ENCODE measurements at regions not wholly inside any gene's neighbourhood (a gene's known extent, or its start where the extent isn't known, plus 50 kb on each side); places are given as distances from the start of the nearest gene placed in this dataset.

GRCh38 chr5:34582371-34582770 lies 73.8 kb upstream of the RAI14 start:
- H3K4me3 ChIP-seq: no peak overlapping the region
- Mint-ChIP-seq H3K36me3 (ENCODE audit: low read depth) (no peaks in the 10 kb centered on the region), H3K27ac (no peak overlapping the region), H3K4me1 (peaks cover 6% of the 10 kb centered on the region; the same call in 2 of the 3 replicates), H3K9me3 (no peaks in the 10 kb centered on the region), H3K4me3 (no peak overlapping the region), H3K27me3 (ENCODE audit: insufficient read depth, low read depth, poor library complexity) (peaks cover 5% of the 10 kb centered on the region)
- no peak overlapping the region for H3K27ac ChIP-seq (ENCODE audit: low read depth)
- H3K9me2 ChIP-seq (ENCODE audit: insufficient read depth): peaks cover 14% of the 10 kb centered on the region; the same call in 1 of the 2 replicates
- no peaks in the 10 kb centered on the region for H3K36me3 ChIP-seq (ENCODE audit: insufficient read depth)
- no peaks in the 10 kb centered on the region for H3K27me3 ChIP-seq (ENCODE audit: insufficient read depth)
- H3K4me1 ChIP-seq (ENCODE audit: insufficient read depth): peaks cover 4% of the 10 kb centered on the region; the same call in 1 of the 2 replicates
- no peak overlapping the region for H3K4me2 ChIP-seq
- H3F3A ChIP-seq (replicated peaks; ENCODE audit: low read depth): no peaks in the 10 kb centered on the region
- TF ChIP-seq, protein P1, sequence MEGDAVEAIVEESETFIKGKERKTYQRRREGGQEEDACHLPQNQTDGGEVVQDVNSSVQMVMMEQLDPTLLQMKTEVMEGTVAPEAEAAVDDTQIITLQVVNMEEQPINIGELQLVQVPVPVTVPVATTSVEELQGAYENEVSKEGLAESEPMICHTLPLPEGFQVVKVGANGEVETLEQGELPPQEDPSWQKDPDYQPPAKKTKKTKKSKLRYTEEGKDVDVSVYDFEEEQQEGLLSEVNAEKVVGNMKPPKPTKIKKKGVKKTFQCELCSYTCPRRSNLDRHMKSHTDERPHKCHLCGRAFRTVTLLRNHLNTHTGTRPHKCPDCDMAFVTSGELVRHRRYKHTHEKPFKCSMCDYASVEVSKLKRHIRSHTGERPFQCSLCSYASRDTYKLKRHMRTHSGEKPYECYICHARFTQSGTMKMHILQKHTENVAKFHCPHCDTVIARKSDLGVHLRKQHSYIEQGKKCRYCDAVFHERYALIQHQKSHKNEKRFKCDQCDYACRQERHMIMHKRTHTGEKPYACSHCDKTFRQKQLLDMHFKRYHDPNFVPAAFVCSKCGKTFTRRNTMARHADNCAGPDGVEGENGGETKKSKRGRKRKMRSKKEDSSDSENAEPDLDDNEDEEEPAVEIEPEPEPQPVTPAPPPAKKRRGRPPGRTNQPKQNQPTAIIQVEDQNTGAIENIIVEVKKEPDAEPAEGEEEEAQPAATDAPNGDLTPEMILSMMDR (conservative IDR thresholded peaks at IDR 0.05; ENCODE audit: low read depth in 2 of 2): peak; percentile 13 to 36; a peak in 1 of 4 replicates
- no peak for TF ChIP-seq ZNF331 (CRISPR knock-in tag; IDR thresholded peaks at IDR 0.05; ENCODE audit: low read depth)
- ATAC-seq (peak; percentile 76), DNase-seq (ENCODE audit: low spot score) (peak; percentile 49)
- no peaks in the 10 kb centered on the region for H4K20me1 ChIP-seq (replicated peaks; ENCODE audit: insufficient read depth)
- H3K79me2 ChIP-seq (replicated peaks; ENCODE audit: insufficient read depth): no peaks in the 10 kb centered on the region
- no peak overlapping the region for H2AFZ ChIP-seq

DNA sequence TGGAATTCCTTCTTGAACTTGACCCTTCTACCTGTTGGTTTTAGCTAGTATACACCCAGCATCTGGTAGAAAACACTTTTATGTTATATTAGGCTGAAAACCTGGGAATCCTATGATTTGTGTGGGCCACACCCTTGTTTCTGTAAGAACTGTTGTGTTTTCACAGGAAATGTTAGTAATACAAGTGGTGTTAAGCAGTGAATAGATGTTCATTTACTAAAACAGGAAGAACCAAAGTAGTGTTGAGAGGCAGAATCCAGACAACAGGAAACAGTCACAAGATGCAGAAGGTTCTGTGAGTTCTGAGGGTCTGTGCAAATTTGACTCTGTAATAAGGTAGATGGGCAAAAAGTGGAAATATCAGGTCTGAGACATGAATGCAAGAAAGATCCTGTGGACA lies 73.0 kb upstream of the RAI14 start:
- Histone ChIP-seq H3K4me3 (no peak overlapping the region), H3K79me2 (replicated peaks; ENCODE audit: insufficient read depth) (no peaks in the 10 kb centered on the region), H3F3A (replicated peaks; ENCODE audit: low read depth) (no peaks in the 10 kb centered on the region), H3K27ac (ENCODE audit: low read depth) (no peak overlapping the region), H3K4me2 (no peak overlapping the region), H3K27me3 (ENCODE audit: insufficient read depth) (no peaks in the 10 kb centered on the region), H3K36me3 (ENCODE audit: insufficient read depth) (no peaks in the 10 kb centered on the region), H3K9me2 (ENCODE audit: insufficient read depth) (peaks cover 12% of the 10 kb centered on the region; the same call in 1 of the 2 replicates), H4K20me1 (replicated peaks; ENCODE audit: insufficient read depth) (no peaks in the 10 kb centered on the region), H2AFZ (no peak overlapping the region; the same call in 1 of the 2 replicates), H3K4me1 (ENCODE audit: insufficient read depth) (peaks cover 12% of the 10 kb centered on the region; the same call in 1 of the 2 replicates)
- H3K4me3 Mint-ChIP-seq: no peak overlapping the region
- no peaks in the 10 kb centered on the region for H3K9me3 Mint-ChIP-seq
- no peak for ATAC-seq
- no peak for DNase-seq (ENCODE audit: low spot score)
- no peak overlapping the region for H3K27ac Mint-ChIP-seq
- peaks cover 5% of the 10 kb centered on the region for H3K27me3 Mint-ChIP-seq (ENCODE audit: insufficient read depth, low read depth, poor library complexity)
- H3K4me1 Mint-ChIP-seq: peaks cover 13% of the 10 kb centered on the region
- no peaks in the 10 kb centered on the region for H3K36me3 Mint-ChIP-seq (ENCODE audit: low read depth)
- TF ChIP-seq CREB1 (CRISPR knock-in tag; IDR thresholded peaks at IDR 0.05; ENCODE audit: low read depth) (no peak), JUNB (IDR thresholded peaks at IDR 0.05; ENCODE audit: unreplicated experiment) (no peak), ZNF331 (CRISPR knock-in tag; IDR thresholded peaks at IDR 0.05; ENCODE audit: low read depth) (no peak), NANOG (IDR thresholded peaks at IDR 0.05; ENCODE audit: borderline replicate concordance) (no peak), POLR2AphosphoS5 (IDR thresholded peaks at IDR 0.05; ENCODE audit: low read depth) (no peak), EZH2phosphoT487 (IDR thresholded peaks at IDR 0.05; ENCODE audit: unreplicated experiment) (no peak), ETS1 (IDR thresholded peaks at IDR 0.05) (no peak)
- TF ChIP-seq, protein P2, sequence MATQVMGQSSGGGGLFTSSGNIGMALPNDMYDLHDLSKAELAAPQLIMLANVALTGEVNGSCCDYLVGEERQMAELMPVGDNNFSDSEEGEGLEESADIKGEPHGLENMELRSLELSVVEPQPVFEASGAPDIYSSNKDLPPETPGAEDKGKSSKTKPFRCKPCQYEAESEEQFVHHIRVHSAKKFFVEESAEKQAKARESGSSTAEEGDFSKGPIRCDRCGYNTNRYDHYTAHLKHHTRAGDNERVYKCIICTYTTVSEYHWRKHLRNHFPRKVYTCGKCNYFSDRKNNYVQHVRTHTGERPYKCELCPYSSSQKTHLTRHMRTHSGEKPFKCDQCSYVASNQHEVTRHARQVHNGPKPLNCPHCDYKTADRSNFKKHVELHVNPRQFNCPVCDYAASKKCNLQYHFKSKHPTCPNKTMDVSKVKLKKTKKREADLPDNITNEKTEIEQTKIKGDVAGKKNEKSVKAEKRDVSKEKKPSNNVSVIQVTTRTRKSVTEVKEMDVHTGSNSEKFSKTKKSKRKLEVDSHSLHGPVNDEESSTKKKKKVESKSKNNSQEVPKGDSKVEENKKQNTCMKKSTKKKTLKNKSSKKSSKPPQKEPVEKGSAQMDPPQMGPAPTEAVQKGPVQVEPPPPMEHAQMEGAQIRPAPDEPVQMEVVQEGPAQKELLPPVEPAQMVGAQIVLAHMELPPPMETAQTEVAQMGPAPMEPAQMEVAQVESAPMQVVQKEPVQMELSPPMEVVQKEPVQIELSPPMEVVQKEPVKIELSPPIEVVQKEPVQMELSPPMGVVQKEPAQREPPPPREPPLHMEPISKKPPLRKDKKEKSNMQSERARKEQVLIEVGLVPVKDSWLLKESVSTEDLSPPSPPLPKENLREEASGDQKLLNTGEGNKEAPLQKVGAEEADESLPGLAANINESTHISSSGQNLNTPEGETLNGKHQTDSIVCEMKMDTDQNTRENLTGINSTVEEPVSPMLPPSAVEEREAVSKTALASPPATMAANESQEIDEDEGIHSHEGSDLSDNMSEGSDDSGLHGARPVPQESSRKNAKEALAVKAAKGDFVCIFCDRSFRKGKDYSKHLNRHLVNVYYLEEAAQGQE (IDR thresholded peaks at IDR 0.05; ENCODE audit: unreplicated experiment): no peak

Measured in GM23338 (cell line).